Stimulated activated CD8-positive, alpha-beta memory T cell treated with anti-CD3 and anti-CD28 coated beads, Interleukin-15, amount 100 ng/mL, for 24 hours (primary cell): ENCODE measurements at regions not wholly inside any gene's neighbourhood (a gene's known extent, or its start where the extent isn't known, plus 50 kb on each side); places are given as distances from the start of the nearest gene placed in this dataset.
"Not testable (repeated sequence)": the region's sequence is repeated elsewhere in the genome, so short reads cannot be mapped to it uniquely, and the experiment has no call there.

Experiments used
- DNase-seq: peaks from one replicate; pipeline ENCODE4 v3.0.0-alpha.2; 2020; ENCODE audit warnings: low read depth

GRCh38 chr5:18357486-18357885 is 723.2 kb downstream of the TAF11L14 start:
- DNase-seq = no peak

- DNase-seq = no peak
Measured at GRCh38 chr5:18366234-18366633, 732.0 kb downstream of the TAF11L14 start.

- no peak for DNase-seq
Measured at GRCh38 chr5:18370531-18370930, 736.3 kb downstream of the TAF11L14 start.

GRCh38 chr5:18375641-18376040 is 741.4 kb downstream of the TAF11L14 start:
- no peak for DNase-seq

GRCh38 chr5:18378066-18378465 is 743.8 kb downstream of the TAF11L14 start:
- DNase-seq = no peak

GRCh38 chr5:18379189-18379588 is 744.9 kb downstream of the TAF11L14 start:
- no peak for DNase-seq

- DNase-seq = no peak
Measured at GRCh38 chr5:18380729-18381362, 746.6 kb downstream of the TAF11L14 start.

GRCh38 chr5:18393565-18394442 is 759.5 kb downstream of the TAF11L14 start:
- DNase-seq = peak; percentile 7

GRCh38 chr5:18394443-18394804 is 760.2 kb downstream of the TAF11L14 start:
- no peak for DNase-seq

GRCh38 chr5:18395126-18396110 is 761.2 kb downstream of the TAF11L14 start:
- DNase-seq = no peak

- no peak for DNase-seq
Measured at GRCh38 chr5:18397371-18397770, 763.1 kb downstream of the TAF11L14 start.

GRCh38 chr5:18397891-18398290 is 763.6 kb downstream of the TAF11L14 start:
- no peak for DNase-seq

GRCh38 chr5:18399461-18400327 is 765.4 kb downstream of the TAF11L14 start:
- DNase-seq = not testable (repeated sequence)

- DNase-seq = no peak
Measured at GRCh38 chr5:18403141-18403540, 768.9 kb downstream of the TAF11L14 start.

GRCh38 chr5:18403941-18404438 is 769.7 kb downstream of the TAF11L14 start:
- DNase-seq = no peak

GRCh38 chr5:18420711-18421110 is 786.5 kb downstream of the TAF11L14 start:
- no peak for DNase-seq

GRCh38 chr5:18433336-18433735 is 799.1 kb downstream of the TAF11L14 start:
- no peak for DNase-seq

GRCh38 chr5:18438126-18438525 is 803.9 kb downstream of the TAF11L14 start:
- DNase-seq = no peak

GRCh38 chr5:18455521-18455920 is 821.3 kb downstream of the TAF11L14 start:
- no peak for DNase-seq

- DNase-seq = no peak
Measured at GRCh38 chr5:18457255-18457654, 823.0 kb downstream of the TAF11L14 start.

GRCh38 chr5:18461766-18462165 is 827.5 kb downstream of the TAF11L14 start:
- DNase-seq = no peak
